HAP-1 (cell line): ENCODE measurements at regions not wholly inside any gene's neighbourhood (a gene's known extent, or its start where the extent isn't known, plus 50 kb on each side); places are given as distances from the start of the nearest gene placed in this dataset.
"Not testable (repeated sequence)": the region's sequence is repeated elsewhere in the genome, so short reads cannot be mapped to it uniquely, and the experiment has no call there.

Experiments used
- DNase-seq, 2 experiments: peaks; one replicate each; pipeline ENCODE4 v3.0.0-alpha.2; 2016 to 2020; ENCODE audit warnings: low spot score in 2 of 2
- H3K27me3 ChIP-seq: fragments of 250-450 bp; sonication (Bioruptor Pico); 2 replicates; pipeline ENCODE4 v1.5.1; 2020; ENCODE audit warnings: low read depth, mild to moderate bottlenecking, moderate library complexity
- H3K36me3 ChIP-seq: fragments of 250-450 bp; sonication (Bioruptor Pico); replicated peaks from 2 replicates; pipeline ENCODE4 v1.5.1; 2020; ENCODE audit warnings: mild to moderate bottlenecking
- H3K4me1 ChIP-seq: fragments of 250-450 bp; sonication (Bioruptor Pico); 2 replicates; pipeline ENCODE4 v1.5.1; 2020; ENCODE audit warnings: mild to moderate bottlenecking
- H3K4me3 ChIP-seq: fragments of 250-450 bp; sonication (Bioruptor Pico); 2 replicates; pipeline ENCODE4 v1.5.1; 2020; ENCODE audit warnings: mild to moderate bottlenecking, moderate library complexity
- H3K9me3 ChIP-seq: fragments of 250-450 bp; sonication (Bioruptor Pico); 2 replicates; pipeline ENCODE4 v1.5.1; 2020; ENCODE audit warnings: mild to moderate bottlenecking, moderate library complexity
- in situ Hi-C: fragments of 300-500 bp; cut with MboI; formaldehyde crosslinking; loops from 3 replicates; pipeline ENCODE4 v1.14.3; 2020; ENCODE audit warnings: low sequenced_read_pairs, inconsistent platforms, mixed read lengths

GRCh38 chr2:239554766-239555570 lies 154.1 kb upstream of the HDAC4 start:
- H3K36me3 ChIP-seq: no peaks in the 10 kb centered on the region
- in situ Hi-C loops: no loop called here
- DNase-seq: no peak
- H3K9me3 ChIP-seq: no peaks in the 10 kb centered on the region
- 0 out of 2 replicates have a peak, but pooled peaks cover 3% of the 10 kb centered on the region for H3K27me3 ChIP-seq
- no peak overlapping the region for H3K4me3 ChIP-seq
- no peaks in the 10 kb centered on the region for H3K4me1 ChIP-seq

DNA sequence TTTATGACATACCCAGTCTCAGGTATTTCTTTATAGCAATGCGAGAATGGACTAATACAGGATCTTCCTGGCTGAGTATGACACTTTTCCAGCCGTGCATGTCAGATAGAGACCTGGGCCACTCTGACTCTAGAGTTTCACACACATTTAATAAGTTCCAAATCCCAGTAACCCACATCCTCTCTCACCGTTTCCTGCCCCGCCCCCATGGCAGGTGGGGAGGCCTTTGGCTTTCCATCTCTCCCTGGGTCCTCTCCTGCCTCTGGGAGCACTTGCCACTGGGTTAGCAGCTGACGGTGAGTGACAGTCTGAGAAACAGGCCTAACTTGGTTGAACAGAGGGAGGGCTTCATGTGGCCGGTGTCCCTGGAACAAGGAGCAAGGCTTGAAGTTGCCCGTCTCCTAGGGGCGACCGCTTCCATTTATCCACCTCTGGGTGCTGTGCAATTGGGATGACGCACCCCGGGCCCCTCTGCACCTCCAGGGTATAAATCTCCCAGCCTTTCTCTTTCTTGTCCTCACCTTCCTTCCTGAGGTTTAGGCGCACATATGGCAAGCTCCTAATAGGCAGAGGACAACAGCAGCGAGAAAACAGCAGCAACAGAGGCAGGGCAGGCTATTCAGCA lies 152.7 kb upstream of the HDAC4 start:
- Histone ChIP-seq H3K9me3 (no peaks in the 10 kb centered on the region), H3K36me3 (no peaks in the 10 kb centered on the region), H3K4me1 (no peaks in the 10 kb centered on the region), H3K27me3 (0 out of 2 replicates have a peak, but pooled peaks cover 3% of the 10 kb centered on the region), H3K4me3 (no peak overlapping the region)
- in situ Hi-C loops: no loop called here
- no peak for DNase-seq

DNA sequence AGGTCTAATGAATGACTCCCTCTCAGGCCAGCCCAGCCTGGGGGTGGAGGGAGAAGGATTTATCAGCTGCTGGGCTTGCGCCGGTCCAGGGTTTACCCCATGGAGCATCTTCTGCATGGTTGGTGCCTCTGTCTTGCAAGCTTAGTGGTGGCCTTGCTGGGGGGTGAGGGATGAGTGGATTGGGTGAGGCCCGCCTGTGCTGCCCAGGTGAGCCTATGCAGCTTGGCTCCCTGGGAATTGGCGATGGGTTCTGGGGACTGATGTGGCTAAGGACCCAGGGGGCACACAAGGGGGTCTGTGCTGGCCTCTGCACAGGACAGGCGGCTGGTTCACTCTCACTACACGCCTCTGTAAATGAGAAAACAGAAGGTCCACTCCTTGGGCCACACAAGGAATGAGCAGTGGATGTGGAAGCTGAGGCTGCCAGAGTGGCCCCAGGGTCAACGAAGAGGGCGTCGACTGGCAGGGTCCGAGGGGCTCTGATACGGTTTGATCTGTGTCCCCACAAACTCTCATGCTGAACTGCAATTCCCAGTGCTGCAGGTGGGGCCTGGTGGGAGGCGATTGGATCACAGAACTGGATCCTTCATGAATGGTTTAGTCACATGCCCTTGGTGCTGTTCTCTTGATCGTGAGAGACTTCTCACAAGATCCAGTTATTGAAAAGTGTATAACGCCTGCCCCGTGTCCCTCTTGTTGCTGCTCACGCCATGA lies 151.6 kb upstream of the HDAC4 start:
- no peaks in the 10 kb centered on the region for H3K4me1 ChIP-seq
- no peaks in the 10 kb centered on the region for H3K36me3 ChIP-seq
- H3K4me3 ChIP-seq: no peak overlapping the region
- H3K27me3 ChIP-seq: 0 out of 2 replicates have a peak, but pooled peaks cover 3% of the 10 kb centered on the region
- no peaks in the 10 kb centered on the region for H3K9me3 ChIP-seq
- DNase-seq: no peak
- in situ Hi-C loops: no loop called here

DNA sequence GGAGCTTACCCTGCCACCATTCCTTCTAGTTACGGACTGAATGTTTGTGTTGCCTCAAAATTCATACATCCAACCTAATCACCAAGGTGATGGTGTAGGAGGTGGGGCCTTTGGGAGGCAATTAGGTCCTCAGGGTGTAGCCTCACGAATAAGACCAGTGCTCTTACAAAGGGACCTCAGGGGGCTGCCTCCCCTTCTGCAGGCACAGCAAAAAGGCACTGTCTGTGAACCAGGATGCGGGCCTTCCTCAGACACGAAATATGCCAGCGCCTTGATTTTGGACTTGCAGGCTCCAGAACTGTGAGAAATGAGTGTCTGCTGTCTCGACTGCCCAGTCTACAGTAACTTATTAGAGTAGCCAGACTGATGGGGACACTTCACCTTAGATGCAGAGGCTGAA lies 150.4 kb upstream of the HDAC4 start:
- H3K9me3 ChIP-seq: no peaks in the 10 kb centered on the region
- DNase-seq: no peak
- H3K27me3 ChIP-seq: 0 out of 2 replicates have a peak, but pooled peaks cover 3% of the 10 kb centered on the region
- H3K4me1 ChIP-seq: no peaks in the 10 kb centered on the region
- no peaks in the 10 kb centered on the region for H3K36me3 ChIP-seq
- in situ Hi-C loops: no loop called here
- H3K4me3 ChIP-seq: no peak overlapping the region

DNA sequence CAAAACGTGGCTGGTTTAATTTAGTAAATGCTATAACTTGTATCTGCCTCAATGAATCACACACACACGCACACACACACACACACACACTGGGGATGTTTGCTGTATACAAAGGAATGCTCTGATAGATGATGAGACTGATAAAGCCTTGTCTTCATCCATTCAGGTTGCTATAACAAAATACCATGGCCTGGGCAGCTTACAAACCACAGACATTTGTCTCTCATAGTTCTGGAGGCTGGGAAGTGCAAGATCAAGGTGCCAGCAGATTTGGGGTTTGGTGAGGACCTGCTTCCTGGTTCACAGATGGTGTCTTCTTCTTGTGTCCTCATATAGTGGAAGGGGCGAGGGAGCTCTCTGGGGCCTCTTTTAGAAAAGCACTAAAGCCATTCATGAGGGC lies 149.5 kb upstream of the HDAC4 start:
- H3K9me3 ChIP-seq: no peaks in the 10 kb centered on the region
- no peak for DNase-seq
- H3K4me1 ChIP-seq: no peaks in the 10 kb centered on the region
- no peak overlapping the region for H3K4me3 ChIP-seq
- H3K27me3 ChIP-seq: 0 out of 2 replicates have a peak, but pooled peaks cover 3% of the 10 kb centered on the region
- in situ Hi-C loops: no loop called here
- H3K36me3 ChIP-seq: no peaks in the 10 kb centered on the region

GRCh38 chr2:239549711-239550255 lies 149.0 kb upstream of the HDAC4 start:
- Histone ChIP-seq H3K4me1 (no peaks in the 10 kb centered on the region), H3K9me3 (no peaks in the 10 kb centered on the region)
- in situ Hi-C loops: no loop called here

GRCh38 chr2:239548965-239549595 lies 148.3 kb upstream of the HDAC4 start:
- Histone ChIP-seq H3K9me3 (no peaks in the 10 kb centered on the region), H3K27me3 (no peaks in the 10 kb centered on the region), H3K4me3 (no peak overlapping the region), H3K36me3 (no peaks in the 10 kb centered on the region), H3K4me1 (no peaks in the 10 kb centered on the region)
- in situ Hi-C loops: no loop called here
- DNase-seq: no peak

More at GRCh38 chr2:239549711-239550255, 149.0 kb upstream of the HDAC4 start:
- Histone ChIP-seq H3K36me3 (no peaks in the 10 kb centered on the region), H3K27me3 (0 out of 2 replicates have a peak, but pooled peaks cover 3% of the 10 kb centered on the region), H3K4me3 (no peak overlapping the region)
- no peak for DNase-seq

- Histone ChIP-seq H3K4me1 (no peaks in the 10 kb centered on the region), H3K4me3 (no peak overlapping the region), H3K9me3 (no peaks in the 10 kb centered on the region), H3K27me3 (no peaks in the 10 kb centered on the region), H3K36me3 (no peaks in the 10 kb centered on the region)
- in situ Hi-C loops: no loop called here
- no peak for DNase-seq
These were observed 147.6 kb upstream of the HDAC4 start for GRCh38 chr2:239548451-239548871.

GRCh38 chr2:239547140-239547539 lies 146.3 kb upstream of the HDAC4 start:
- H3K36me3 ChIP-seq, H3K9me3 ChIP-seq, in situ Hi-C loops, H3K27me3 ChIP-seq, H3K4me1 ChIP-seq, DNase-seq, H3K4me3 ChIP-seq: not testable (repeated sequence)

GRCh38 chr2:239546541-239546940 lies 145.7 kb upstream of the HDAC4 start:
- Histone ChIP-seq H3K4me1 (no peaks in the 10 kb centered on the region), H3K27me3 (no peaks in the 10 kb centered on the region), H3K36me3 (no peaks in the 10 kb centered on the region), H3K4me3 (no peak overlapping the region), H3K9me3 (no peaks in the 10 kb centered on the region)
- DNase-seq: no peak
- in situ Hi-C loops: no loop called here

DNA sequence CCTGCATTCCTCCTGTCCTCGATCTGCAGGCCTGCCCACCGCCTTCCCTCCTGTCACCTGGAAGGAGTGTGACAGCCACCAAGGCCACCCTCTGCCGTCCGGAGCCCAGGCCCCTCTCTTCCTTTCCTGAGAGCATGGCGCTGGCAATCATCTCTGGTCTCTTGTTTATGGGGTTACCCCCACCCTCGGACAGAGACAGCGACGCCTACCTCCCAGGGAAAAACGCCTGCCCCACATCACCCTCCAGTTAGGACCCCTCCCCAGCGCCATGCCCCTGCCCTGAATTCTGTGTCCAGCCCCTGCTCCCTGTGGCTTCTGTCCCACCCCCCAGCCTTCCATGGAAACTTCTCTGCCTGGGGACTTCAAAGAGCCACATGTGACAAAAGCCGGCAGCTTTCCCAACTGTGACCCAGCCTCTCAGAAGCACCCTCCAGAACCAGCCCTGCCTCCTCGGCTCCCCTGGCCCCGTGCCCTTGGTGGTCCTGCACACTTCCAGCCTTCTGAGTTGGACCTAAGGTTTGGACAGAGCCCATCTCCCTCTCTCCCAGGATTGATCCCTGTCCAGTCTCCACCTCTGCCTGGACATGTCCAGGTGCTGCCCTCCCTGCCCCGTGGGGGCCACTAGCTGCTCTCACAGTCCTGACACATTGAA lies 145.0 kb upstream of the HDAC4 start:
- Histone ChIP-seq H3K9me3 (no peaks in the 10 kb centered on the region), H3K4me1 (no peaks in the 10 kb centered on the region), H3K27me3 (no peaks in the 10 kb centered on the region), H3K4me3 (no peak overlapping the region), H3K36me3 (no peaks in the 10 kb centered on the region)
- in situ Hi-C loops: no loop called here
- DNase-seq: no peak

DNA sequence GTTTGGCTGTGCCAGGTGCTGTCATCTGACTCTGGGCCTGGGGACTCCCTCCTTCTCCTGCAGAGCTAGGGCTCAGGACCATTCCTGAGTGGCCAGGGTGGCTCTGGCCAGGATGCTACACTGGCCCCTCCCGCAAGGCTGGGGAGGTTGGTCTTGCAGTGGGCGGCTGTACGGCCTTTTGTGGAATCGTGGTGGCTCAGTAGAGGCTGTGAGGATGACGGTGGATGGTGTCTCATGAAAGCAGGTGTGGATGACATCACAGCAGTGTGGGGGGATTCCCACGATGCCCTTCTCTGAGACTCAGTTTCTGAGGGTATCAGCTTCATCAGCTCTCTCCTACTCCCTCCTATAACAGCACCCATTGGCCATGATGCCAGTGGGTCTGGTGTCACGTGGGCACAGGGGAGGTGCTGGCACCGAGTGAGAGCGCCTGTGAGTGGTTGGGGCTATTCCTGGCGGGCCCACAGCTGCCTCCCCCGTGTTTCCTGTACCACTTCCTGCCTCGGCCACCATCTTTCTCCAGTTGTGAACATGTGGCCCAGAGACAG lies 144.2 kb upstream of the HDAC4 start:
- H3K9me3 ChIP-seq: no peaks in the 10 kb centered on the region
- in situ Hi-C loops: no loop called here
- H3K4me3 ChIP-seq: no peak overlapping the region
- no peak for DNase-seq
- no peaks in the 10 kb centered on the region for H3K36me3 ChIP-seq
- H3K27me3 ChIP-seq: no peaks in the 10 kb centered on the region
- no peaks in the 10 kb centered on the region for H3K4me1 ChIP-seq
